ENCODE measurements at regions not wholly inside any gene's neighbourhood (a gene's known extent, or its start where the extent isn't known, plus 50 kb on each side); places are given as distances from the start of the nearest gene placed in this dataset.
A peak's percentile ranks its signal among the peaks of the same experiment; 100 is the strongest.
"Not testable (repeated sequence)": the region's sequence is repeated elsewhere in the genome, so short reads cannot be mapped to it uniquely, and the experiment has no call there.

GRCh38 chrX:9278475-9279233, 186.2 kb upstream of the TBL1X start:
- no peaks in the 10 kb centered on the region for H3K9me3 Mint-ChIP-seq
- peak overlapping the region; percentile 80 for H3K27ac Mint-ChIP-seq
- peak overlapping the region; percentile 52 for H3K4me3 Mint-ChIP-seq
- DNase-seq: no peak
- POLR2A ChIA-PET: interaction anchor here (0.8 kb wide), 1 partner anchor 186 kb away, joined by 3 read pairs; the partner anchor contains the start of gene TBL1X
- H3K27me3 Mint-ChIP-seq: peaks cover 2% of the 10 kb centered on the region
- H3K36me3 Mint-ChIP-seq: peaks cover 3% of the 10 kb centered on the region
- H3K4me1 Mint-ChIP-seq: peaks cover 15% of the 10 kb centered on the region
- ATAC-seq (ENCODE audit: low read depth): no peak

GRCh38 chrX:9279234-9279544, 185.7 kb upstream of the TBL1X start:
- ATAC-seq (ENCODE audit: low read depth): no peak
- POLR2A ChIA-PET: interaction anchor here (0.8 kb wide), 1 partner anchor 185 kb away, joined by 3 read pairs; the partner anchor contains the start of gene TBL1X
- peak overlapping the region; percentile 80 for H3K27ac Mint-ChIP-seq
- H3K36me3 Mint-ChIP-seq: peaks cover 3% of the 10 kb centered on the region
- peaks cover 2% of the 10 kb centered on the region for H3K27me3 Mint-ChIP-seq
- H3K4me1 Mint-ChIP-seq: peaks cover 15% of the 10 kb centered on the region
- H3K9me3 Mint-ChIP-seq: no peaks in the 10 kb centered on the region
- no peak for DNase-seq
- H3K4me3 Mint-ChIP-seq: peak overlapping the region; percentile 52

GRCh38 chrX:9280831-9281230, 184.0 kb upstream of the TBL1X start:
- peaks cover 2% of the 10 kb centered on the region for H3K27me3 Mint-ChIP-seq
- ATAC-seq (ENCODE audit: low read depth) (no peak), DNase-seq (no peak)
- no peaks in the 10 kb centered on the region for H3K9me3 Mint-ChIP-seq
- H3K4me3 Mint-ChIP-seq: no peak overlapping the region
- H3K27ac Mint-ChIP-seq: no peak overlapping the region
- POLR2A ChIA-PET: no interaction called here
- peaks cover 3% of the 10 kb centered on the region for H3K36me3 Mint-ChIP-seq
- peaks cover 19% of the 10 kb centered on the region for H3K4me1 Mint-ChIP-seq

GRCh38 chrX:9282325-9282724, 182.5 kb upstream of the TBL1X start:
- Mint-ChIP-seq H3K4me1 (peaks cover 24% of the 10 kb centered on the region), H3K27me3 (peaks cover 2% of the 10 kb centered on the region), H3K27ac (peak overlapping the region; percentile 36), H3K36me3 (peaks cover 3% of the 10 kb centered on the region), H3K4me3 (peak overlapping the region; percentile 49), H3K9me3 (no peaks in the 10 kb centered on the region)
- POLR2A ChIA-PET: interaction anchor here (0.7 kb wide), 1 partner anchor 325 kb away, joined by 4 read pairs; no protein-coding TSS in a partner anchor
- ATAC-seq (ENCODE audit: low read depth) (no peak), DNase-seq (no peak)

- no peaks in the 10 kb centered on the region for H3K36me3 Mint-ChIP-seq
- ATAC-seq (ENCODE audit: low read depth) (peak; percentile 73), DNase-seq (peak; percentile 25)
- no peaks in the 10 kb centered on the region for H3K9me3 Mint-ChIP-seq
- peak overlapping the region; percentile 80 for H3K27ac Mint-ChIP-seq
- H3K27me3 Mint-ChIP-seq: no peaks in the 10 kb centered on the region
- peaks cover 17% of the 10 kb centered on the region for H3K4me1 Mint-ChIP-seq
- H3K4me3 Mint-ChIP-seq: no peak overlapping the region
- POLR2A ChIA-PET: no interaction called here
Observed at GRCh38 chrX:9285342-9285771, 179.5 kb upstream of the TBL1X start.

GRCh38 chrX:9286234-9286633, 178.6 kb upstream of the TBL1X start:
- Mint-ChIP-seq H3K4me1 (peaks cover 17% of the 10 kb centered on the region), H3K27me3 (no peaks in the 10 kb centered on the region), H3K27ac (no peak overlapping the region), H3K4me3 (no peak overlapping the region), H3K9me3 (no peaks in the 10 kb centered on the region), H3K36me3 (no peaks in the 10 kb centered on the region)
- POLR2A ChIA-PET: no interaction called here
- DNase-seq: no peak
- no peak for ATAC-seq (ENCODE audit: low read depth)

- H3K9me3 Mint-ChIP-seq: no peaks in the 10 kb centered on the region
- H3K36me3 Mint-ChIP-seq: no peaks in the 10 kb centered on the region
- no peaks in the 10 kb centered on the region for H3K4me1 Mint-ChIP-seq
- no peak overlapping the region for H3K4me3 Mint-ChIP-seq
- ATAC-seq (ENCODE audit: low read depth) (no peak), DNase-seq (no peak)
- no peak overlapping the region for H3K27ac Mint-ChIP-seq
- peaks cover 3% of the 10 kb centered on the region for H3K27me3 Mint-ChIP-seq
- POLR2A ChIA-PET: no interaction called here
Observed at GRCh38 chrX:9291629-9292028, 173.2 kb upstream of the TBL1X start.

- no peak overlapping the region for H3K27ac Mint-ChIP-seq
- DNase-seq (no peak), ATAC-seq (ENCODE audit: low read depth) (no peak)
- H3K4me3 Mint-ChIP-seq: no peak overlapping the region
- H3K9me3 Mint-ChIP-seq: no peaks in the 10 kb centered on the region
- peaks cover 3% of the 10 kb centered on the region for H3K27me3 Mint-ChIP-seq
- no peaks in the 10 kb centered on the region for H3K4me1 Mint-ChIP-seq
- H3K36me3 Mint-ChIP-seq: no peaks in the 10 kb centered on the region
- POLR2A ChIA-PET: no interaction called here
Observed at GRCh38 chrX:9293051-9293496, 171.8 kb upstream of the TBL1X start.

- POLR2A ChIA-PET: no interaction called here
- Mint-ChIP-seq H3K27me3 (peaks cover 3% of the 10 kb centered on the region), H3K27ac (no peak overlapping the region), H3K4me3 (no peak overlapping the region), H3K9me3 (no peaks in the 10 kb centered on the region), H3K4me1 (no peaks in the 10 kb centered on the region), H3K36me3 (no peaks in the 10 kb centered on the region)
- ATAC-seq (ENCODE audit: low read depth): no peak
- DNase-seq: no peak
Observed at GRCh38 chrX:9293903-9294302, 171.0 kb upstream of the TBL1X start.

GRCh38 chrX:9295551-9295950, 169.3 kb upstream of the TBL1X start:
- Mint-ChIP-seq H3K27ac (no peak overlapping the region), H3K36me3 (no peaks in the 10 kb centered on the region), H3K27me3 (peaks cover 3% of the 10 kb centered on the region), H3K4me3 (no peak overlapping the region), H3K9me3 (no peaks in the 10 kb centered on the region), H3K4me1 (no peaks in the 10 kb centered on the region)
- POLR2A ChIA-PET: no interaction called here
- ATAC-seq (ENCODE audit: low read depth) (no peak), DNase-seq (no peak)

- no peak overlapping the region for H3K4me3 Mint-ChIP-seq
- no peak for DNase-seq
- ATAC-seq (ENCODE audit: low read depth): no peak
- H3K27me3 Mint-ChIP-seq: peaks cover 3% of the 10 kb centered on the region
- POLR2A ChIA-PET: no interaction called here
- H3K4me1 Mint-ChIP-seq: no peaks in the 10 kb centered on the region
- H3K9me3 Mint-ChIP-seq: no peaks in the 10 kb centered on the region
- H3K27ac Mint-ChIP-seq: no peak overlapping the region
- no peaks in the 10 kb centered on the region for H3K36me3 Mint-ChIP-seq
Observed at GRCh38 chrX:9298221-9298620, 166.6 kb upstream of the TBL1X start.

- ATAC-seq (ENCODE audit: low read depth); H3K9me3 Mint-ChIP-seq; H3K27me3 Mint-ChIP-seq; H3K27ac Mint-ChIP-seq; DNase-seq; H3K4me3 Mint-ChIP-seq; H3K4me1 Mint-ChIP-seq; POLR2A ChIA-PET; H3K36me3 Mint-ChIP-seq: not testable (repeated sequence)
Observed at GRCh38 chrX:9299681-9300080, 165.2 kb upstream of the TBL1X start.

GRCh38 chrX:9301836-9302235, 163.0 kb upstream of the TBL1X start:
- Mint-ChIP-seq H3K27me3 (no peaks in the 10 kb centered on the region), H3K36me3 (no peaks in the 10 kb centered on the region), H3K27ac (no peak overlapping the region), H3K4me1 (no peaks in the 10 kb centered on the region), H3K4me3 (no peak overlapping the region), H3K9me3 (no peaks in the 10 kb centered on the region)
- no peak for ATAC-seq (ENCODE audit: low read depth)
- POLR2A ChIA-PET: no interaction called here
- no peak for DNase-seq

- no peaks in the 10 kb centered on the region for H3K36me3 Mint-ChIP-seq
- H3K9me3 Mint-ChIP-seq: no peaks in the 10 kb centered on the region
- H3K27me3 Mint-ChIP-seq: no peaks in the 10 kb centered on the region
- no peaks in the 10 kb centered on the region for H3K4me1 Mint-ChIP-seq
- POLR2A ChIA-PET: no interaction called here
- DNase-seq (no peak), ATAC-seq (ENCODE audit: low read depth) (no peak)
- no peak overlapping the region for H3K27ac Mint-ChIP-seq
- H3K4me3 Mint-ChIP-seq: no peak overlapping the region
Observed at GRCh38 chrX:9302381-9302780, 162.5 kb upstream of the TBL1X start.
